GM12878 (cell line): ENCODE measurements at regions not wholly inside any gene's neighbourhood (a gene's known extent, or its start where the extent isn't known, plus 50 kb on each side); places are given as distances from the start of the nearest gene placed in this dataset.

ENCODE experiments used
- BCL3 ChIP-seq: IDR thresholded peaks from 2 replicates; pipeline ENCODE4 v1.6.1; 2011; ENCODE audit warnings: borderline replicate concordance, low read depth, mild to moderate bottlenecking, moderate library complexity, low read length; ENCODE audit not compliant: insufficient read depth, poor library complexity, severe bottlenecking
- CTCF ChIP-seq, 3 experiments: IDR thresholded peaks in 2 of 3; conservative IDR thresholded peaks in 1 of 3; 2 replicates each; pipeline ENCODE4 v1.5.1; 2011; ENCODE audit warnings: low read depth in 3 of 3, low read length in 3 of 3, mild to moderate bottlenecking in 3 of 3, control low read depth in 2 of 3, moderate library complexity in 2 of 3, inconsistent platforms in 1 of 3, mixed read lengths in 1 of 3; ENCODE audit not compliant: control insufficient read depth in 2 of 3, insufficient read depth in 1 of 3; ENCODE audit errors: extremely low read depth in 1 of 3
- E2F4 ChIP-seq: IDR thresholded peaks from 2 replicates; pipeline ENCODE4 v1.6.1; 2012; ENCODE audit warnings: low read depth, low read length, improper control_type of control experiment
- ELK1 ChIP-seq: IDR thresholded peaks from 2 replicates; pipeline ENCODE4 v1.6.1; 2012; ENCODE audit warnings: low read depth, low read length, improper control_type of control experiment
- GABPA ChIP-seq: IDR thresholded peaks from 2 replicates; pipeline ENCODE4 v1.6.1; 2014; ENCODE audit warnings: antibody characterized with exemption, low read depth, mild to moderate bottlenecking, inconsistent platforms
- HDAC2 ChIP-seq: fragments of 200-600 bp; sonication (generic); IDR thresholded peaks from 2 replicates; pipeline ENCODE4 v1.6.1; 2017
- HDGF ChIP-seq: fragments of 450-650 bp; IDR thresholded peaks from 2 replicates; pipeline ENCODE4 v1.6.1; 2016; ENCODE audit warnings: antibody characterized with exemption
- IRF4 ChIP-seq: IDR thresholded peaks from 2 replicates; pipeline ENCODE4 v1.6.1; 2011; ENCODE audit warnings: low read depth, low read length
- MEF2A ChIP-seq: IDR thresholded peaks from 2 replicates; pipeline ENCODE4 v1.6.1; 2011; ENCODE audit warnings: low read depth, mild to moderate bottlenecking, low read length, moderate library complexity; ENCODE audit not compliant: insufficient read depth
- NFIC ChIP-seq: IDR thresholded peaks from 2 replicates; pipeline ENCODE4 v1.6.1; 2012; ENCODE audit warnings: low read depth, mild to moderate bottlenecking, inconsistent platforms, low read length, moderate library complexity
- NR2C1 ChIP-seq: fragments of 450-650 bp; IDR thresholded peaks from 2 replicates; pipeline ENCODE4 v1.6.1; 2017; ENCODE audit warnings: antibody characterized with exemption, mild to moderate bottlenecking, moderate library complexity
- NRF1 ChIP-seq: conservative IDR thresholded peaks from 2 replicates; pipeline ENCODE4 v1.6.1; 2011; ENCODE audit warnings: mild to moderate bottlenecking, low read depth, low read length, improper control_type of control experiment
- PKNOX1 ChIP-seq: fragments of 450-650 bp; IDR thresholded peaks from 2 replicates; pipeline ENCODE4 v1.6.1; 2016; ENCODE audit warnings: mild to moderate bottlenecking
- POLR2A ChIP-seq: IDR thresholded peaks from 2 replicates; pipeline ENCODE4 v1.6.1; 2011; ENCODE audit warnings: low read depth, mild to moderate bottlenecking, low read length
- RUNX3 ChIP-seq: IDR thresholded peaks from 2 replicates; pipeline ENCODE4 v1.6.1; 2012; ENCODE audit warnings: low read length, inconsistent platforms
- SMAD5 ChIP-seq: IDR thresholded peaks from 2 replicates; pipeline ENCODE4 v1.6.1; 2016; ENCODE audit warnings: antibody characterized with exemption, low read depth
- SPI1 ChIP-seq: IDR thresholded peaks from 2 replicates; pipeline ENCODE4 v1.6.1; 2011; ENCODE audit warnings: low read depth, mild to moderate bottlenecking, low read length, moderate library complexity, borderline replicate concordance; ENCODE audit not compliant: insufficient read depth
- STAT1 ChIP-seq: fragments of 450-650 bp; conservative IDR thresholded peaks from 2 replicates; pipeline ENCODE4 v1.6.1; 2014; ENCODE audit warnings: antibody characterized with exemption, mild to moderate bottlenecking
- STAT3 ChIP-seq: IDR thresholded peaks from 2 replicates; pipeline ENCODE4 v1.6.1; 2011; ENCODE audit warnings: low read depth, low read length, improper control_type of control experiment
- ZBTB4 ChIP-seq: fragments of 450-650 bp; formaldehyde crosslinking; IDR thresholded peaks from 2 replicates; pipeline ENCODE4 v1.4.0; 2022; ENCODE audit warnings: mild to moderate bottlenecking, moderate library complexity
- ZNF207 ChIP-seq: fragments of 450-650 bp; IDR thresholded peaks from 2 replicates; pipeline ENCODE4 v1.6.1; 2014; ENCODE audit warnings: antibody characterized with exemption, mild to moderate bottlenecking, borderline replicate concordance

- TF ChIP-seq ZBTB4 (no peak), BCL3 (peak; percentile 52), GABPA (no peak), ELK1 (no peak), CTCF (IDR thresholded peaks at IDR 0.05 in 2 of 3, conservative IDR thresholded peaks at IDR 0.05 in 1 of 3; ENCODE audit: control insufficient read depth in 2 of 3, extremely low read depth in 1 of 3, insufficient read depth in 1 of 3, low read depth in 3 of 3, low read length in 3 of 3) (no peak), SMAD5 (no peak), RUNX3 (peak; percentile 93), STAT3 (no peak), SPI1 (peak; percentile 80), E2F4 (no peak), NRF1 (no peak), NFIC (peak; percentile 81; the same call in 1 of the 2 replicates), POLR2A (no peak), PKNOX1 (0 out of 2 replicates have a peak, but pooled peaks have one; percentile 9), STAT1 (no peak), HDAC2 (no peak), NR2C1 (no peak), HDGF (no peak), MEF2A (no peak), IRF4 (peak; percentile 55; the same call in 1 of the 2 replicates), ZNF207 (no peak)
Observed at GRCh38 chr17:27241346-27241946, 52.5 kb upstream of the WSB1 start (continued).
